Peyer's patch (tissue), 4 donors: ENCODE measurements at regions not wholly inside any gene's neighbourhood (a gene's known extent, or its start where the extent isn't known, plus 50 kb on each side); places are given as distances from the start of the nearest gene placed in this dataset.

Source experiments
- CTCF ChIP-seq, 6 experiments: fragments of 450-650 bp in 4 of 6; fragments of 200-600 bp in 2 of 6; sonication (generic) in 1 of 6; IDR thresholded peaks; one replicate each; pipeline ENCODE4 v1.5.1; 2017 to 2019; ENCODE audit warnings: antibody characterized with exemption in 6 of 6, mild to moderate bottlenecking in 3 of 6, moderate library complexity in 1 of 6
- POLR2A ChIP-seq, 2 donors: fragments of 450-650 bp; IDR thresholded peaks; one replicate each; pipeline ENCODE4 v1.5.1; 2017; ENCODE audit warnings: antibody characterized with exemption in 2 of 2, mild to moderate bottlenecking in 2 of 2, moderate library complexity in 2 of 2

- no peak for TF ChIP-seq CTCF (IDR thresholded peaks at IDR 0.05)
- no peak for TF ChIP-seq POLR2A (IDR thresholded peaks at IDR 0.05)
These were observed 294.0 kb upstream of the KLHL29 start for GRCh38 chr2:23091019-23091418.
